Parathyroid adenoma (tissue), 2 donors: ENCODE measurements at regions not wholly inside any gene's neighbourhood (a gene's known extent, or its start where the extent isn't known, plus 50 kb on each side); places are given as distances from the start of the nearest gene placed in this dataset.
"Not testable (repeated sequence)": the region's sequence is repeated elsewhere in the genome, so short reads cannot be mapped to it uniquely, and the experiment has no call there.

ENCODE experiments used
- H2AFZ ChIP-seq: fragments of 300-600 bp; sonication (generic); one replicate; pipeline ENCODE4 v1.7.0; 2017; ENCODE audit warnings: antibody characterized with exemption, mild to moderate bottlenecking
- H3K27ac ChIP-seq: fragments of 300-600 bp; sonication (generic); one replicate; pipeline ENCODE4 v1.7.0; 2017
- H3K27me3 ChIP-seq: fragments of 300-600 bp; sonication (generic); one replicate; pipeline ENCODE4 v1.7.0; 2017; ENCODE audit warnings: low read length; ENCODE audit not compliant: control insufficient read depth, insufficient read depth
- H3K36me3 ChIP-seq: fragments of 300-600 bp; sonication (generic); one replicate; pipeline ENCODE4 v1.7.0; 2017; ENCODE audit warnings: low read length; ENCODE audit not compliant: control insufficient read depth, insufficient read depth
- H3K4me1 ChIP-seq: fragments of 300-600 bp; sonication (generic); one replicate; pipeline ENCODE4 v1.7.0; 2017; ENCODE audit warnings: control low read depth
- H3K4me2 ChIP-seq: fragments of 300-600 bp; sonication (generic); one replicate; pipeline ENCODE4 v1.7.0; 2017; ENCODE audit warnings: low read length
- H3K4me3 ChIP-seq: fragments of 300-600 bp; sonication (generic); one replicate; pipeline ENCODE4 v1.7.0; 2017; ENCODE audit warnings: low read depth, low read length
- H3K79me2 ChIP-seq: fragments of 300-600 bp; sonication (generic); one replicate; pipeline ENCODE4 v1.7.0; 2017; ENCODE audit warnings: control low read depth
- H3K9ac ChIP-seq: fragments of 300-600 bp; sonication (generic); one replicate; pipeline ENCODE4 v1.7.0; 2017; ENCODE audit warnings: mild to moderate bottlenecking
- H3K9me3 ChIP-seq: fragments of 300-600 bp; sonication (generic); one replicate; pipeline ENCODE4 v1.7.0; 2017; ENCODE audit warnings: low read length; ENCODE audit not compliant: control insufficient read depth
- CTCF ChIP-seq: fragments of 300-600 bp; sonication (generic); IDR thresholded peaks from one replicate; pipeline ENCODE4 v1.7.0; 2017; ENCODE audit warnings: antibody characterized with exemption, mild to moderate bottlenecking
- donor health status: primary hyperparathyroidism.

- no peaks in the 10 kb centered on the region for H3K27me3 ChIP-seq
- H3K27ac ChIP-seq: no peak overlapping the region
- no peaks in the 10 kb centered on the region for H3K36me3 ChIP-seq
- H2AFZ ChIP-seq: no peak overlapping the region
- H3K9ac ChIP-seq: no peak overlapping the region
- no peak overlapping the region for H3K4me2 ChIP-seq
- no peak overlapping the region for H3K4me3 ChIP-seq
- H3K79me2 ChIP-seq: no peaks in the 10 kb centered on the region
- TF ChIP-seq CTCF: no peak
- no peaks in the 10 kb centered on the region for H3K4me1 ChIP-seq
- H3K9me3 ChIP-seq: no peaks in the 10 kb centered on the region
These were observed 88.6 kb downstream of the ZNF92 start for GRCh38 chr7:65462148-65462716.

GRCh38 chr7:65463184-65463583 is 89.5 kb downstream of the ZNF92 start:
- no peak for TF ChIP-seq CTCF
- no peak overlapping the region for H3K9ac ChIP-seq

DNA sequence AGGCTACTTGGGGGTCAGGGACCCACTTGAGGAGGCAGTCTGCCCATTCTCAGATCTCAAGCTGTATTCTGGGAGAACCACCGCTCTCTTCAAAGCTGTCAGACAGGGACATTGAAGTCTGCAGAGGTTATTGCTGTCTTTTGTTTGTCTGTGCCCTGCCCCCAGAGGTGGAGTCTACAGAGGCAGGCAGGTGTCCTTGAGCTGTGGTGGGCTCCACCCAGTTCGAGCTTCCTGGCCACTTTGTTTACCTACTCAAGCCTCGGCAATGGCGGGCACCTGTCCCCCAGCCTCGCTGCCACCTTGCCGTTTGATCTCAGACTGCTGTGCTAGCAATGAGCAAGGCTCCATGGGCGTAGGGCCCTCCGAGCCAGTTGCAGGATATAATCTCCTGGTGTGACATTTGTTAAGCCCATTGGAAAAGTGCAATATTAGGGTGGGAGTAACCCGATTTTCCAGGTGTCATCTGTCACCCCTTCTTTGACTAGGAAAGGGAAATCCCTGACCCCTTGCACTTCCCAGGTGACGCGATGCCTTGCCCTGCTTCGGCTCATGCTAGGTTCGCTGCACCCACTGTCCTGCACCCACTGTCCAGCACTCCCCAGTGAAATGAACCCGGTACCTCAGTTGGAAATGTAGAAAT is 96.4 kb downstream of the ZNF92 start:
- not testable (repeated sequence) for H3K4me3 ChIP-seq, H3K9me3 ChIP-seq, H3K27ac ChIP-seq, H2AFZ ChIP-seq, H3K4me2 ChIP-seq, H3K27me3 ChIP-seq, H3K9ac ChIP-seq, H3K36me3 ChIP-seq, H3K79me2 ChIP-seq, H3K4me1 ChIP-seq

More at GRCh38 chr7:65463184-65463583, 89.5 kb downstream of the ZNF92 start:
- Histone ChIP-seq H2AFZ (no peak overlapping the region), H3K27me3 (no peaks in the 10 kb centered on the region), H3K79me2 (no peaks in the 10 kb centered on the region), H3K36me3 (no peaks in the 10 kb centered on the region), H3K27ac (no peak overlapping the region), H3K4me3 (no peak overlapping the region), H3K4me2 (no peak overlapping the region), H3K9me3 (no peaks in the 10 kb centered on the region), H3K4me1 (no peaks in the 10 kb centered on the region)

DNA sequence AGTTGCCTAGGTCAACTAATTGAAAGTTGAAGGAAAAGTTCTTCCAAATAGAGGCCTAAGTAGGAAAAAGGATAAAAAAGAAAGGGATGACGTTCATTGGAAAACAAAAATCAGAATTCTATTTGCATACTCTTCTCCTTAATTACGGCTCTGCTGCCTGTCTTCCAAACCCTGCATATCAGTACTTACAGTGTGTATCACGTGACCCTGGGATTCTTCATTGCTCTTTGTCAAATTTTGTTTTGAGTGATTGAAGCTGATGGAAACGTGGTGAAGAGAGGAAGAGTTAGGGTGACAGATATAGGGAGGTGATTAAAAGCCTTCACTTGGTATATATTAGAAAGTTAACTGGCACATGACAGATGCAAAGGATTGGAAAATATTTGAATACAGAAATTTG is 97.9 kb downstream of the ZNF92 start:
- Histone ChIP-seq H3K79me2 (no peaks in the 10 kb centered on the region), H3K4me1 (no peaks in the 10 kb centered on the region), H3K27ac (no peak overlapping the region), H3K27me3 (no peaks in the 10 kb centered on the region), H3K4me3 (no peak overlapping the region), H3K9ac (no peak overlapping the region), H3K4me2 (no peak overlapping the region), H2AFZ (no peak overlapping the region), H3K36me3 (no peaks in the 10 kb centered on the region), H3K9me3 (no peaks in the 10 kb centered on the region)
- TF ChIP-seq CTCF: no peak

DNA sequence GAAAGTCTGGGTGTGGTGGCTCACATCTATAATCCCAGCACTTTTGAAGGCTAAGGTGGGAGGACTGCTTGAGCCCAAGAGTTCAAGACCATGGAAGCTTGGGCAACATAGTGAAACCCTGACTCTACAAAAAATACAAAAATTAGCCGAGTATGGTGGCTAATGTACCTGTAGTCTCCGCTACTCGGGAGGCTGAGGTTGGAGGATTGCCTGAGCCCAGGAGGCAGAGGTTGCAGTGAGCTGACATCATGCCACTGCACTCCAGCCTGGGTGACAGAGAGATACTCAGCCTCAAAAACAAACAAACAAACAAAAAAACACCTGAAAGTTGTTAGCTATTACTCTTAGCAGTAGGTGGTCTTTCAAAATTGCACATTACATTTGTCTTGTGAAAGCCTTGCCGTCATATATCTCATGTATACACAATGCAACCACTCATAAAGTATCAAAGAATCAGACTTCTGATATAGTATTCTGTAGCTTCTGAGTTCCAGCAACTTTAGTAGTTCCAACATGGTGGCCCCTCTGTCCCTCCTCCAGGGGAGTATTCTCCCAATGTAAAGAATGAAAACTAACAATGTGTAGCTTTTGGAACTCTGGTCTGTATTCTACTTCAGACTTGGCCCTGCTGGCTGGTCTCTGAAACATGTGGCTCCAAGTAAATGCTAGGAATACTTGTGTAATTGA is 101.5 kb downstream of the ZNF92 start:
- Histone ChIP-seq H3K4me3 (no peak overlapping the region), H3K36me3 (no peaks in the 10 kb centered on the region), H3K27me3 (no peaks in the 10 kb centered on the region), H3K4me2 (no peak overlapping the region), H3K9me3 (no peaks in the 10 kb centered on the region), H3K27ac (no peak overlapping the region), H3K4me1 (no peaks in the 10 kb centered on the region), H2AFZ (no peak overlapping the region), H3K9ac (no peak overlapping the region), H3K79me2 (no peaks in the 10 kb centered on the region)
- no peak for TF ChIP-seq CTCF
